Vagina (tissue), 2 donors: ENCODE measurements at regions not wholly inside any gene's neighbourhood (a gene's known extent, or its start where the extent isn't known, plus 50 kb on each side); places are given as distances from the start of the nearest gene placed in this dataset.

Source experiments
- POLR2A ChIP-seq, 2 donors: fragments of 450-650 bp; IDR thresholded peaks; one replicate each; pipeline ENCODE4 v1.6.1; 2017; ENCODE audit warnings: antibody characterized with exemption in 2 of 2, mild to moderate bottlenecking in 2 of 2, moderate library complexity in 2 of 2
- TF ChIP-seq, protein P1 (sequence below), 3 experiments: fragments of 450-650 bp in 2 of 3; fragments of 200-600 bp in 1 of 3; sonication (generic) in 1 of 3; IDR thresholded peaks; one replicate each; pipeline ENCODE4 v1.5.1; 2017 to 2019; ENCODE audit warnings: antibody characterized with exemption in 3 of 3, mild to moderate bottlenecking in 2 of 3, moderate library complexity in 2 of 3

- TF ChIP-seq, protein P1, sequence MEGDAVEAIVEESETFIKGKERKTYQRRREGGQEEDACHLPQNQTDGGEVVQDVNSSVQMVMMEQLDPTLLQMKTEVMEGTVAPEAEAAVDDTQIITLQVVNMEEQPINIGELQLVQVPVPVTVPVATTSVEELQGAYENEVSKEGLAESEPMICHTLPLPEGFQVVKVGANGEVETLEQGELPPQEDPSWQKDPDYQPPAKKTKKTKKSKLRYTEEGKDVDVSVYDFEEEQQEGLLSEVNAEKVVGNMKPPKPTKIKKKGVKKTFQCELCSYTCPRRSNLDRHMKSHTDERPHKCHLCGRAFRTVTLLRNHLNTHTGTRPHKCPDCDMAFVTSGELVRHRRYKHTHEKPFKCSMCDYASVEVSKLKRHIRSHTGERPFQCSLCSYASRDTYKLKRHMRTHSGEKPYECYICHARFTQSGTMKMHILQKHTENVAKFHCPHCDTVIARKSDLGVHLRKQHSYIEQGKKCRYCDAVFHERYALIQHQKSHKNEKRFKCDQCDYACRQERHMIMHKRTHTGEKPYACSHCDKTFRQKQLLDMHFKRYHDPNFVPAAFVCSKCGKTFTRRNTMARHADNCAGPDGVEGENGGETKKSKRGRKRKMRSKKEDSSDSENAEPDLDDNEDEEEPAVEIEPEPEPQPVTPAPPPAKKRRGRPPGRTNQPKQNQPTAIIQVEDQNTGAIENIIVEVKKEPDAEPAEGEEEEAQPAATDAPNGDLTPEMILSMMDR (IDR thresholded peaks at IDR 0.05), result no peak
- no peak for TF ChIP-seq POLR2A (IDR thresholded peaks at IDR 0.05)
These were observed 153.2 kb downstream of the FASLG start for GRCh38 chr1:172812118-172812517.
